HepG2 (cell line): ENCODE measurements at regions not wholly inside any gene's neighbourhood (a gene's known extent, or its start where the extent isn't known, plus 50 kb on each side); places are given as distances from the start of the nearest gene placed in this dataset.
A peak's percentile ranks its signal among the peaks of the same experiment; 100 is the strongest.

ENCODE experiments used
- ATAC-seq: fragments of 200-7000 bp; cut with Tn5 transposase; 3 replicates; pipeline ENCODE4 v1.9.1; 2020; ENCODE audit warnings: mild to moderate bottlenecking, moderate library complexity
- BruUV-seq: library from RNA; stranded (reverse); fragments of 400-500 nt; replicated peaks from 2 replicates; lab custom pipeline; 2021; lab: Mats Ljungman, UMichigan
- CTCF ChIA-PET: fragments of 300-600 bp; formaldehyde crosslinking; extraction: SDS; loops from one replicate; lab custom pipeline; 2021; ENCODE audit warnings: low total read pairs, inconsistent platforms, low intra/inter-chr PET ratio; lab: Yijun Ruan, JAX
- POLR2A ChIA-PET: fragments of 350-600 bp; sonication (Branson Sonifier 250); formaldehyde crosslinking; loops from one replicate; lab custom pipeline; 2020; ENCODE audit warnings: antibody characterized with exemption, inconsistent platforms; lab: Yijun Ruan, JAX
- DNase-seq: peaks from one replicate; pipeline ENCODE4 v3.0.0-alpha.2; 2015; ENCODE audit warnings: low spot score
- FAIRE-seq: peaks from 3 replicates; lab custom pipeline; 2011; peaks lifted over from hg19 to GRCh38; lab: Jason Lieb, UNC
- H2AFZ ChIP-seq: one replicate; pipeline ENCODE4 v1.6.1; 2011; ENCODE audit warnings: low read length, inconsistent platforms
- H3K27ac ChIP-seq: fragments of 300-600 bp; 3 replicates; pipeline ENCODE4 v1.8.0; 2011; ENCODE audit warnings: mixed run types, mild to moderate bottlenecking, mixed read lengths, low read length, inconsistent platforms; ENCODE audit not compliant: insufficient read depth; ENCODE audit errors: extremely low read length
- H3K27me3 ChIP-seq, 2 experiments: fragments of 200-600 bp in 1 of 2; 2 replicates in 1 of 2; 3 replicates in 1 of 2; pipeline versions ENCODE4 v1.6.0 to v1.8.0; 2011; ENCODE audit warnings: low read length in 2 of 2, mild to moderate bottlenecking in 2 of 2, moderate library complexity in 2 of 2, inconsistent platforms in 1 of 2; ENCODE audit not compliant: insufficient read depth in 2 of 2, control insufficient read depth in 1 of 2
- H3K36me3 ChIP-seq, 2 experiments: fragments of 200-600 bp in 1 of 2; replicated peaks in 1 of 2; 2 replicates in 1 of 2; 3 replicates in 1 of 2; pipeline versions ENCODE4 v1.5.1 to v1.8.0; 2011; ENCODE audit warnings: low read length in 2 of 2, inconsistent platforms in 1 of 2; ENCODE audit not compliant: insufficient read depth in 2 of 2, control insufficient read depth in 1 of 2
- H3K4me1 ChIP-seq: 2 replicates; pipeline ENCODE4 v1.5.1; 2012; ENCODE audit warnings: low read length, inconsistent platforms; ENCODE audit not compliant: insufficient read depth
- H3K4me2 ChIP-seq: 2 replicates; pipeline ENCODE4 v1.6.0; 2011; ENCODE audit warnings: low read depth, low read length, inconsistent platforms
- H3K4me3 ChIP-seq, 3 experiments: fragments of 200-600 bp in 1 of 3; sonication (generic), shearing (Covaris generic) in 1 of 3; replicated peaks in 1 of 3; 2 replicates each; pipeline ENCODE4 v1.5.1; 2011 to 2016; ENCODE audit warnings: low read length in 3 of 3, inconsistent platforms in 2 of 3, low read depth in 2 of 3, mild to moderate bottlenecking in 2 of 3, control low read depth in 1 of 3, mixed read lengths in 1 of 3; ENCODE audit not compliant: insufficient read depth in 1 of 3
- H3K79me2 ChIP-seq: one replicate; pipeline ENCODE4 v1.6.1; 2011; ENCODE audit warnings: low read length, inconsistent platforms; ENCODE audit not compliant: insufficient read depth
- H3K9ac ChIP-seq: 2 replicates; pipeline ENCODE4 v1.6.0; 2011; ENCODE audit warnings: mild to moderate bottlenecking, low read depth, low read length, inconsistent platforms; ENCODE audit not compliant: insufficient read depth
- H3K9me3 ChIP-seq: 2 replicates; pipeline ENCODE4 v1.5.1; 2012; ENCODE audit warnings: mild to moderate bottlenecking, low read length
- H4K20me1 ChIP-seq: 2 replicates; pipeline ENCODE4 v1.6.0; 2011; ENCODE audit warnings: inconsistent platforms, mild to moderate bottlenecking, low read length, moderate library complexity; ENCODE audit not compliant: insufficient read depth
- ARID2 ChIP-seq: sonication (generic); formaldehyde crosslinking; IDR thresholded peaks from 2 replicates; pipeline ENCODE4 v1.8.1; 2022; ENCODE audit warnings: mild to moderate bottlenecking, missing genetic modification reagents, borderline replicate concordance
- EED ChIP-seq: sonication (generic); formaldehyde crosslinking; IDR thresholded peaks from 2 replicates; pipeline ENCODE4 v1.5.0; 2020; ENCODE audit warnings: mild to moderate bottlenecking, missing genetic modification reagents
- IRF2 ChIP-seq: IDR thresholded peaks from 2 replicates; pipeline ENCODE4 v1.6.1; 2018; ENCODE audit warnings: missing genetic modification reagents, missing compliant biosample characterization
- IRX3 ChIP-seq: sonication (generic); formaldehyde crosslinking; IDR thresholded peaks from 2 replicates; pipeline ENCODE4 v1.8.1; 2023; ENCODE audit warnings: mild to moderate bottlenecking, low read depth, missing genetic modification reagents, borderline replicate concordance
- KDM6A ChIP-seq: IDR thresholded peaks from 2 replicates; pipeline ENCODE4 v1.6.1; 2016; ENCODE audit warnings: low read depth
- NFE2L1 ChIP-seq: sonication (generic); formaldehyde crosslinking; IDR thresholded peaks from 2 replicates; pipeline ENCODE4 v1.4.0; 2020; ENCODE audit warnings: missing genetic modification reagents, mild to moderate bottlenecking, borderline replicate concordance
- TBX2 ChIP-seq: sonication (generic); formaldehyde crosslinking; IDR thresholded peaks from 2 replicates; pipeline ENCODE4 v1.5.0; 2020; ENCODE audit warnings: missing genetic modification reagents, mild to moderate bottlenecking, borderline replicate concordance
- TFDP1 ChIP-seq: IDR thresholded peaks from 2 replicates; pipeline ENCODE4 v1.6.1; 2016; ENCODE audit warnings: missing compliant biosample characterization, missing genetic modification reagents, borderline replicate concordance
- THYN1 ChIP-seq: sonication (generic); formaldehyde crosslinking; IDR thresholded peaks from 2 replicates; pipeline ENCODE4 v1.8.1; 2023; ENCODE audit warnings: low read depth, mild to moderate bottlenecking, moderate library complexity, missing genetic modification reagents, borderline replicate concordance
- ZNF24 ChIP-seq: fragments of 450-650 bp; IDR thresholded peaks from 2 replicates; pipeline ENCODE4 v1.6.1; 2017; ENCODE audit warnings: antibody characterized with exemption, mild to moderate bottlenecking
- ZNF317 ChIP-seq: sonication (generic); formaldehyde crosslinking; IDR thresholded peaks from 2 replicates; pipeline ENCODE4 v1.5.0; 2020; ENCODE audit warnings: mild to moderate bottlenecking, missing genetic modification reagents
- ZNF383 ChIP-seq: sonication (generic); formaldehyde crosslinking; IDR thresholded peaks from 2 replicates; pipeline ENCODE4 v1.4.0; 2020; ENCODE audit warnings: missing genetic modification reagents, mild to moderate bottlenecking, borderline replicate concordance
- WGBS: methylation state at CpG from one replicate; pipeline ENCODE4 v1.1.6; 2017; ENCODE audit warnings: low lambda C conversion rate; 5-methylcytosine and 5-hydroxymethylcytosine counted together
- in situ Hi-C: cut with HindIII; loops from 2 replicates; pipeline ENCODE4 v1.10.0; 2017; ENCODE audit warnings: low pct_unique_long_range_greater_than_20kb; ENCODE audit not compliant: extremely low pct_ligation_motif_present
- intact Hi-C: fragments of 100-400 bp; cut with micrococcal nuclease; formaldehyde crosslinking; loops from one replicate; pipeline ENCODE4 v1.10.0; 2022; ENCODE audit not compliant: unreplicated experiment

GRCh38 chr9:22255337-22255736 lies 191.3 kb upstream of the DMRTA1 start:
- Histone ChIP-seq H3K4me3 (no peak overlapping the region), H3K9me3 (peaks cover 14% of the 10 kb centered on the region), H2AFZ (no peak overlapping the region), H3K4me2 (no peak overlapping the region), H3K4me1 (no peaks in the 10 kb centered on the region), H4K20me1 (no peaks in the 10 kb centered on the region), H3K27me3 (no peaks in the 10 kb centered on the region), H3K9ac (no peak overlapping the region), H3K79me2 (no peaks in the 10 kb centered on the region), H3K27ac (no peak overlapping the region), H3K36me3 (no peaks in the 10 kb centered on the region)
- FAIRE-seq (no peak), ATAC-seq (no peak), DNase-seq (no peak)
- TF ChIP-seq ZNF317 (peak; percentile 54; the same call in 1 of the 2 replicates), THYN1 (no peak)
- ChIA-PET POLR2A (no interaction called here), CTCF (no interaction called here)
- intact Hi-C loops, result no loop called here
- in situ Hi-C loops, result no loop called here
- BruUV-seq, result no TSS peak
- 3% methylated on average over 1 of the region's 1 CpG for WGBS

- intact Hi-C loops, result no loop called here
- Histone ChIP-seq H3K4me1 (no peaks in the 10 kb centered on the region), H4K20me1 (no peaks in the 10 kb centered on the region), H3K27ac (no peak overlapping the region), H3K4me3 (no peak overlapping the region), H3K4me2 (no peak overlapping the region), H2AFZ (no peak overlapping the region), H3K9me3 (peaks cover 5% of the 10 kb centered on the region), H3K9ac (no peak overlapping the region), H3K36me3 (no peaks in the 10 kb centered on the region), H3K79me2 (no peaks in the 10 kb centered on the region), H3K27me3 (no peaks in the 10 kb centered on the region)
- no peak for ATAC-seq
- FAIRE-seq, result no peak
- ChIA-PET CTCF (no interaction called here), POLR2A (no interaction called here)
- in situ Hi-C loops, result no loop called here
- DNase-seq, result no peak
- no TSS peak for BruUV-seq
- 0% methylated on average over 2 of the region's 3 CpGs for WGBS
- TF ChIP-seq EED (CRISPR knock-in tag), result no peak
- TF ChIP-seq TFDP1 (CRISPR knock-in tag), result no peak
- TF ChIP-seq IRF2 (CRISPR knock-in tag), result no peak
- TF ChIP-seq ZNF24, result no peak
- no peak for TF ChIP-seq ZNF383 (CRISPR knock-in tag)
- TF ChIP-seq NFE2L1 (CRISPR knock-in tag), result no peak
- no peak for TF ChIP-seq IRX3 (CRISPR knock-in tag)
- TF ChIP-seq TBX2 (CRISPR knock-in tag), result no peak
- TF ChIP-seq KDM6A (CRISPR knock-in tag), result no peak
- TF ChIP-seq ARID2, result no peak
Measured at GRCh38 chr9:22256381-22256780, 190.2 kb upstream of the DMRTA1 start.
